MM.1S (cell line): ENCODE measurements at regions not wholly inside any gene's neighbourhood (a gene's known extent, or its start where the extent isn't known, plus 50 kb on each side); places are given as distances from the start of the nearest gene placed in this dataset.

ENCODE experiments used
- DNase-seq: peaks from one replicate; pipeline ENCODE4 v3.0.0-alpha.2; 2015
- H2AFZ ChIP-seq: fragments of 300-600 bp; sonication (generic); 2 replicates; pipeline ENCODE4 v1.6.0; 2016; ENCODE audit warnings: antibody characterized with exemption, low read length
- H3F3A ChIP-seq: fragments of 300-600 bp; sonication (generic); 2 replicates; pipeline ENCODE4 v1.6.1; 2016; ENCODE audit warnings: mild to moderate bottlenecking, antibody characterized with exemption, low read length, moderate library complexity, mixed read lengths; ENCODE audit not compliant: insufficient read depth
- H3K27ac ChIP-seq: fragments of 300-600 bp; sonication (generic); 2 replicates; pipeline ENCODE4 v1.5.1; 2016; ENCODE audit warnings: mild to moderate bottlenecking, low read length
- H3K27me3 ChIP-seq: fragments of 300-600 bp; sonication (generic); replicated peaks from 2 replicates; pipeline ENCODE4 v1.6.0; 2016; ENCODE audit warnings: low read length; ENCODE audit not compliant: insufficient read depth
- H3K36me3 ChIP-seq: fragments of 300-600 bp; sonication (generic); replicated peaks from 2 replicates; pipeline ENCODE4 v1.6.1; 2016; ENCODE audit warnings: mild to moderate bottlenecking, low read length, mixed read lengths; ENCODE audit not compliant: insufficient read depth
- H3K4me1 ChIP-seq: fragments of 300-600 bp; sonication (generic); 2 replicates; pipeline ENCODE4 v1.6.1; 2016; ENCODE audit warnings: low read length, mixed read lengths
- H3K4me2 ChIP-seq: fragments of 300-600 bp; sonication (generic); 2 replicates; pipeline ENCODE4 v1.6.0; 2016; ENCODE audit warnings: low read depth, low read length
- H3K4me3 ChIP-seq: fragments of 300-600 bp; sonication (generic); 2 replicates; pipeline ENCODE4 v1.5.1; 2016; ENCODE audit warnings: low read length, mixed read lengths
- H3K79me2 ChIP-seq: fragments of 300-600 bp; sonication (generic); 2 replicates; pipeline ENCODE4 v1.6.1; 2016; ENCODE audit warnings: mixed run types, low read length, mixed read lengths
- H3K9ac ChIP-seq: fragments of 300-600 bp; sonication (generic); 2 replicates; pipeline ENCODE4 v1.6.1; 2016; ENCODE audit warnings: low read length, mixed read lengths
- H3K9me2 ChIP-seq: fragments of 300-600 bp; sonication (generic); replicated peaks from 2 replicates; pipeline ENCODE4 v1.6.1; 2016; ENCODE audit warnings: mild to moderate bottlenecking, low read length, mixed read lengths; ENCODE audit not compliant: insufficient read depth
- H3K9me3 ChIP-seq: fragments of 300-600 bp; sonication (generic); replicated peaks from 2 replicates; pipeline ENCODE4 v1.6.1; 2016; ENCODE audit warnings: mild to moderate bottlenecking, low read length, mixed read lengths; ENCODE audit not compliant: insufficient read depth
- H4K20me1 ChIP-seq: fragments of 300-600 bp; sonication (generic); 2 replicates; pipeline ENCODE4 v1.6.1; 2016; ENCODE audit warnings: mild to moderate bottlenecking, low read length, moderate library complexity, mixed read lengths; ENCODE audit not compliant: insufficient read depth
- CTCF ChIP-seq: fragments of 300-600 bp; sonication (generic); IDR thresholded peaks from 2 replicates; pipeline ENCODE4 v1.5.1; 2016; ENCODE audit warnings: antibody characterized with exemption, low read length, mixed read lengths
- EZH2 ChIP-seq: fragments of 300-600 bp; sonication (generic); optimal IDR thresholded peaks from 2 replicates; pipeline ENCODE3; 2017; ENCODE audit warnings: low read depth, mild to moderate bottlenecking, antibody characterized with exemption, low read length, mixed read lengths
- EZH2phosphoT487 ChIP-seq: fragments of 300-600 bp; sonication (generic); IDR thresholded peaks from 2 replicates; pipeline ENCODE4 v1.6.1; 2018; ENCODE audit warnings: antibody characterized with exemption, low read length

- Histone ChIP-seq H3K36me3 (no peaks in the 10 kb centered on the region), H3K4me3 (no peak overlapping the region), H3K27ac (no peak overlapping the region), H4K20me1 (no peaks in the 10 kb centered on the region), H3K27me3 (no peaks in the 10 kb centered on the region), H3K9me2 (no peaks in the 10 kb centered on the region), H3K9ac (no peak overlapping the region), H3K4me2 (no peak overlapping the region), H3K4me1 (no peaks in the 10 kb centered on the region), H3K9me3 (no peaks in the 10 kb centered on the region), H2AFZ (no peak overlapping the region), H3F3A (no peaks in the 10 kb centered on the region), H3K79me2 (no peaks in the 10 kb centered on the region)
- no peak for TF ChIP-seq CTCF
- TF ChIP-seq EZH2, result no peak
- TF ChIP-seq EZH2phosphoT487, result no peak
- DNase-seq, result no peak
These were observed 345.0 kb upstream of the SPRY2 start for GRCh38 chr13:80685942-80686341.

DNA sequence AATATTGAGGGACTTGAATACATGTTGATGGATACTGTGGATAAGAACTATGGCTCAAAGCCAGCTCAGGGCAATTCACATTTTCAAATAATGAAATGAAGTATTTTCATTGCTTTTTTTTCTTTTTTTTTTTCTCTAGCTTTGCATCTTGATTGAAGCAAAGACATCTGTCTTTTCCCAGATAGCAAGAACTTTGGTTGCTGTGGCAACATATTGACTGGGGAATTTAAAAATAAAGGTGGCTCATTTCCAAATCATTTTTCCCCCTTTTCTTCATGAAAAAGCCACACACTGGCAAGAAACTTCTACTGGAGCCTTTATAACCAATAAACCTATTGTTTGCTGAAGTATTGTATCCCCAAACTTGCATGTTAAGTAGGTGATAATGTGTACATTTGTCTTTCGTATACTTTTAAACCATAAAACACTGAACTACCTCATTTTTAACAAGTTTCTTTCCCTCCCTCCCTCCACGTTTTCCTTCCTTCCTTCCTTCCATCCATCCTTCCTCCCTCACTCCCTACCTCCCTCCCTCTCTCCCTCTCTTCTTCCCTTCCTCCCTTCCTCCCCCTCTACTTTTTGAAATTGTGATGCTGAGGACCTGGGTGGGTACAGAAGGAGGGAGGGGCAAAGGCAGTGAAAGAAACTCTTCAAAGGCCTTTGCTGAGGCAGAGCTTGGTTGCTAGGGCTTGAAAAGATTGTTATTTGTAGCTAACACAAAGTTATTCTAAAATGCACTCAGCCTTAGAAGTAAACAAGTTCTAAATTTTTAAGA is 343.5 kb upstream of the SPRY2 start:
- H4K20me1 ChIP-seq, result no peaks in the 10 kb centered on the region
- H3F3A ChIP-seq, result no peaks in the 10 kb centered on the region
- no peaks in the 10 kb centered on the region for H3K9me2 ChIP-seq
- H3K27ac ChIP-seq, result no peak overlapping the region
- no peaks in the 10 kb centered on the region for H3K9me3 ChIP-seq
- H3K4me2 ChIP-seq, result no peak overlapping the region
- H3K9ac ChIP-seq, result no peak overlapping the region
- no peaks in the 10 kb centered on the region for H3K79me2 ChIP-seq
- TF ChIP-seq EZH2phosphoT487 (no peak), EZH2 (no peak), CTCF (no peak)
- H3K4me1 ChIP-seq, result no peaks in the 10 kb centered on the region
- H3K27me3 ChIP-seq, result no peaks in the 10 kb centered on the region
- H3K4me3 ChIP-seq, result no peak overlapping the region
- DNase-seq, result no peak
- H2AFZ ChIP-seq, result no peak overlapping the region
- no peaks in the 10 kb centered on the region for H3K36me3 ChIP-seq

DNA sequence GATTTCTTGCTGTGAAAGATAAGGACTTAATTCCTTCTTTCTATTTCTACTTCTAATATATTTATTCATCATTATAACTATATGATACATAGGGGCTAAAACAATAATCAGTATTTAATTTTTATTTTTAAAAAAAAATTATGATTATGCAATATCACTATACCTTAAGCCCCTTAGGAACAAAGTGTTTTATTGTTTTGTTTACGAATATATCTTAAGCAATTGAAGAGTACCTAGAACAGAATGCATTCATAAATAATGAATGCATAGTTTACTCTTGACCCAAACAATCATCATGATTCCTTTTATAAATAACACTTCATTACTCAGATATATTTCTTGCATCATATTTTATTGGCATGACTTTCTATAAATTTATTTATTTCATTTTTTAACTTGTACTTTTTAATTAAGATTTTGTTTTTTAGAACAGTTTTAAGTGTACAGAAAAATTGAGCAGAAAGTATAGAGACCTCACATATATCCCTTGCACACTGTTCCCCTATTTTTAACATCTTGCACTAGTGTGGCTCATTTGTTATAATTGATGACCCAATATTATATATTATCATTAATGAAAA is 339.9 kb upstream of the SPRY2 start:
- H3K9me2 ChIP-seq, result no peaks in the 10 kb centered on the region
- TF ChIP-seq EZH2 (no peak), EZH2phosphoT487 (no peak), CTCF (no peak)
- no peak overlapping the region for H3K9ac ChIP-seq
- H3F3A ChIP-seq, result no peaks in the 10 kb centered on the region
- H3K27ac ChIP-seq, result no peak overlapping the region
- no peaks in the 10 kb centered on the region for H4K20me1 ChIP-seq
- no peaks in the 10 kb centered on the region for H3K36me3 ChIP-seq
- no peaks in the 10 kb centered on the region for H3K4me1 ChIP-seq
- H3K27me3 ChIP-seq, result no peaks in the 10 kb centered on the region
- no peaks in the 10 kb centered on the region for H3K9me3 ChIP-seq
- DNase-seq, result no peak
- no peaks in the 10 kb centered on the region for H3K79me2 ChIP-seq
- H3K4me2 ChIP-seq, result no peak overlapping the region
- H2AFZ ChIP-seq, result no peak overlapping the region
- H3K4me3 ChIP-seq, result no peak overlapping the region
